GM12873 (cell line): ENCODE measurements at regions not wholly inside any gene's neighbourhood (a gene's known extent, or its start where the extent isn't known, plus 50 kb on each side); places are given as distances from the start of the nearest gene placed in this dataset.

Source experiments
- TF ChIP-seq, protein P1 (sequence below): IDR thresholded peaks from 2 replicates; pipeline ENCODE4 v1.5.1; 2012; ENCODE audit warnings: low read depth, mild to moderate bottlenecking, moderate library complexity, low read length, control low read depth; ENCODE audit not compliant: insufficient read depth; ENCODE audit errors: missing control alignments

- TF ChIP-seq, protein P1, sequence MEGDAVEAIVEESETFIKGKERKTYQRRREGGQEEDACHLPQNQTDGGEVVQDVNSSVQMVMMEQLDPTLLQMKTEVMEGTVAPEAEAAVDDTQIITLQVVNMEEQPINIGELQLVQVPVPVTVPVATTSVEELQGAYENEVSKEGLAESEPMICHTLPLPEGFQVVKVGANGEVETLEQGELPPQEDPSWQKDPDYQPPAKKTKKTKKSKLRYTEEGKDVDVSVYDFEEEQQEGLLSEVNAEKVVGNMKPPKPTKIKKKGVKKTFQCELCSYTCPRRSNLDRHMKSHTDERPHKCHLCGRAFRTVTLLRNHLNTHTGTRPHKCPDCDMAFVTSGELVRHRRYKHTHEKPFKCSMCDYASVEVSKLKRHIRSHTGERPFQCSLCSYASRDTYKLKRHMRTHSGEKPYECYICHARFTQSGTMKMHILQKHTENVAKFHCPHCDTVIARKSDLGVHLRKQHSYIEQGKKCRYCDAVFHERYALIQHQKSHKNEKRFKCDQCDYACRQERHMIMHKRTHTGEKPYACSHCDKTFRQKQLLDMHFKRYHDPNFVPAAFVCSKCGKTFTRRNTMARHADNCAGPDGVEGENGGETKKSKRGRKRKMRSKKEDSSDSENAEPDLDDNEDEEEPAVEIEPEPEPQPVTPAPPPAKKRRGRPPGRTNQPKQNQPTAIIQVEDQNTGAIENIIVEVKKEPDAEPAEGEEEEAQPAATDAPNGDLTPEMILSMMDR, result no peak
Measured at GRCh38 chr4:100302061-100303026, 112.1 kb upstream of the DDIT4L start.

- TF ChIP-seq, protein P1, result no peak
Measured at GRCh38 chr4:100299046-100299840, 109.0 kb upstream of the DDIT4L start.

DNA sequence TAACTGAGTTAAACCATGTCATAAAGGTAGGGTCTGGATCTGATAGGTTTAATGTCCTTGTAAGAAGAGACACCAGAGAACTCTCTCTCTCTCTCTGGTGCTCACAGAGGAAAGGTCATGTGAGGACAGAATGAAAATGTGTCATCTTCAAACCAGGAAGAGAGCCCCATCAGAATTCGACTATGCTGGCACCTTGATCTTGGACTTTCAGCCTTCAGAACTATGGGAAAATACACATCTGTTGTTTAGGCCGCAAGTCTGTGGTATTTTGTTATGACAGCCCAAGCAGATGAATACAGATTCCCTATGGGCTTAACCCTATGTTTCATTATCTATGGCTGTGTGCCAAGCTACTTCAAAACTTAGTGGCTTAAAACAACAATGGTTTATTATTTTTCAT lies 105.5 kb upstream of the DDIT4L start:
- TF ChIP-seq, protein P1, result no peak

DNA sequence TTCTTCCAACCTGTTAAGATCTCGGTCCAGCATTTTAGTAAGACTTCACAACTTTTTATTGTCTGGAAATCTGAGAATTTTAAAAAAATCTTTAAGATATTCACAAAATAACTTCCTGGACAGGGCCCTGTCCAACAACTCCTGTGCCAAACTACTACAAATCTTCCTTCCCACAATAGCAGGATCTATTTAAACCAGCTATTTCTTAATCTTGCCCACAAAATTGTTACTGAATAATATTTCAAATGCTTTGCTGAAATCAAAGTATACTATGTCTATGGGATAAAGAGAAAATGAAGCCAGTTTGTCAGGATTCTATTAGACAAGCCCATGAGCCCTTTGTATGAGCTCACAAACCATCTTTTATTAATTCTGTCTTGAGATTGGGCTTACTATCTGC lies 104.1 kb upstream of the DDIT4L start:
- TF ChIP-seq, protein P1, result no peak

- TF ChIP-seq, protein P1, result no peak
Measured at GRCh38 chr4:100290585-100290984, 100.3 kb upstream of the DDIT4L start.

DNA sequence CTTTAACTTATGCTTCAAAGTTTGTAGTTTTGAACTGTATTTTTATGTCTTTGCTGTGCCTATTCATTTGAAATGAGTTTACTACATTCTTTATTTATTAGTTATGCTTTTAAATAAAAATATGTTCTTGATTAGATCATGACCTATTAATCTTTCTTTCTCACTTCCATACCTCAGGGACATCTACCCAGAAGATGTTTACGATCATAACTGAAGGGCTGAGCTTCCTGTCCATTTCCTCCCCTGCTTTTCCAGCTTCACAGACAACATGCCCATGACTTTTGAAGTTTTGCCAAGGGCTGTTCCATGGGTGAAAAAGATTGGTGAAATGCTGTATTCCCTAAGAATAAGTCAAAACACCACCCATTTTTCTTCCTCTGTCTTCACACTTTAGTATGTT lies 99.7 kb upstream of the DDIT4L start:
- TF ChIP-seq, protein P1, result no peak

- TF ChIP-seq, protein P1, result no peak
Measured at GRCh38 chr4:100289530-100289888, 99.2 kb upstream of the DDIT4L start.
